ENCODE measurements at regions not wholly inside any gene's neighbourhood (a gene's known extent, or its start where the extent isn't known, plus 50 kb on each side); places are given as distances from the start of the nearest gene placed in this dataset.

GRCh38 chrX:20829665-20830491 lies 544.3 kb upstream of the CNKSR2 start:
- Histone ChIP-seq H3K9me3 (no peaks in the 10 kb centered on the region), H3K4me3 (ENCODE audit: low read depth in 1 of 2, low read length in 1 of 2) (no peak overlapping the region), H3K36me3 (no peaks in the 10 kb centered on the region), H3K27ac (no peak overlapping the region), H3K27me3 (no peaks in the 10 kb centered on the region), H3K4me1 (ENCODE audit: control insufficient read depth in 1 of 2, insufficient read depth in 1 of 2, low read depth in 1 of 2, low read length in 1 of 2) (no peaks in the 10 kb centered on the region)
- TF ChIP-seq CTCF (IDR thresholded peaks at IDR 0.05), result no peak

GRCh38 chrX:20825984-20826383 lies 548.2 kb upstream of the CNKSR2 start:
- Histone ChIP-seq H3K36me3 (no peaks in the 10 kb centered on the region), H3K27ac (no peak overlapping the region), H3K4me1 (ENCODE audit: control insufficient read depth in 1 of 2, insufficient read depth in 1 of 2, low read depth in 1 of 2, low read length in 1 of 2) (no peaks in the 10 kb centered on the region), H3K27me3 (no peaks in the 10 kb centered on the region), H3K4me3 (ENCODE audit: low read depth in 1 of 2, low read length in 1 of 2) (no peak overlapping the region), H3K9me3 (no peaks in the 10 kb centered on the region)
- TF ChIP-seq CTCF (IDR thresholded peaks at IDR 0.05), result no peak

- no peaks in the 10 kb centered on the region for H3K27me3 ChIP-seq
- no peak for TF ChIP-seq CTCF (IDR thresholded peaks at IDR 0.05)
Measured at GRCh38 chrX:20803971-20804370, 537.3 kb upstream of the RPS6KA3 start.

GRCh38 chrX:20802036-20802435 lies 535.3 kb upstream of the RPS6KA3 start:
- no peak for TF ChIP-seq CTCF (IDR thresholded peaks at IDR 0.05)
- Histone ChIP-seq H3K36me3 (no peaks in the 10 kb centered on the region), H3K4me3 (ENCODE audit: low read depth in 1 of 2, low read length in 1 of 2) (no peak overlapping the region), H3K4me1 (ENCODE audit: control insufficient read depth in 1 of 2, insufficient read depth in 1 of 2, low read depth in 1 of 2, low read length in 1 of 2) (no peaks in the 10 kb centered on the region), H3K27me3 (no peaks in the 10 kb centered on the region), H3K27ac (no peak overlapping the region), H3K9me3 (no peaks in the 10 kb centered on the region)

More at GRCh38 chrX:20803971-20804370, 537.3 kb upstream of the RPS6KA3 start:
- no peaks in the 10 kb centered on the region for H3K9me3 ChIP-seq
- H3K4me1 ChIP-seq (ENCODE audit: control insufficient read depth in 1 of 2, insufficient read depth in 1 of 2, low read depth in 1 of 2, low read length in 1 of 2), result no peaks in the 10 kb centered on the region
- no peak overlapping the region for H3K4me3 ChIP-seq (ENCODE audit: low read depth in 1 of 2, low read length in 1 of 2)
- no peaks in the 10 kb centered on the region for H3K36me3 ChIP-seq
- no peak overlapping the region for H3K27ac ChIP-seq

GRCh38 chrX:20796450-20796849 lies 529.7 kb upstream of the RPS6KA3 start:
- Histone ChIP-seq H3K9me3 (no peaks in the 10 kb centered on the region), H3K36me3 (no peaks in the 10 kb centered on the region), H3K4me1 (ENCODE audit: control insufficient read depth in 1 of 2, insufficient read depth in 1 of 2, low read depth in 1 of 2, low read length in 1 of 2) (no peaks in the 10 kb centered on the region), H3K27me3 (no peaks in the 10 kb centered on the region), H3K27ac (no peak overlapping the region), H3K4me3 (ENCODE audit: low read depth in 1 of 2, low read length in 1 of 2) (no peak overlapping the region)
- no peak for TF ChIP-seq CTCF (IDR thresholded peaks at IDR 0.05)
